NB4 (cell line): ENCODE measurements at regions not wholly inside any gene's neighbourhood (a gene's known extent, or its start where the extent isn't known, plus 50 kb on each side); places are given as distances from the start of the nearest gene placed in this dataset.

Experiments used
- DNase-seq: peaks from one replicate; pipeline ENCODE4 v3.0.0; 2010; ENCODE audit warnings: low read depth
- H3K4me3 ChIP-seq: one replicate; pipeline ENCODE4 v1.5.1; 2011; ENCODE audit warnings: mild to moderate bottlenecking, low read depth, low read length, moderate library complexity
- MYC ChIP-seq: IDR thresholded peaks from 2 replicates; pipeline ENCODE4 v1.6.1; 2011; ENCODE audit warnings: low read depth, low read length
- POLR2A ChIP-seq: IDR thresholded peaks from 2 replicates; pipeline ENCODE4 v1.6.1; 2011; ENCODE audit warnings: mild to moderate bottlenecking; ENCODE audit not compliant: insufficient read length; ENCODE audit errors: extremely low read depth
- TF ChIP-seq, protein P1 (sequence below): IDR thresholded peaks from 2 replicates; pipeline ENCODE4 v1.6.1; 2011; ENCODE audit warnings: low read depth, low read length
- TF ChIP-seq, protein P2 (sequence below): IDR thresholded peaks from one replicate; pipeline ENCODE4 v1.5.1; 2012; ENCODE audit warnings: low read depth, low read length

DNA sequence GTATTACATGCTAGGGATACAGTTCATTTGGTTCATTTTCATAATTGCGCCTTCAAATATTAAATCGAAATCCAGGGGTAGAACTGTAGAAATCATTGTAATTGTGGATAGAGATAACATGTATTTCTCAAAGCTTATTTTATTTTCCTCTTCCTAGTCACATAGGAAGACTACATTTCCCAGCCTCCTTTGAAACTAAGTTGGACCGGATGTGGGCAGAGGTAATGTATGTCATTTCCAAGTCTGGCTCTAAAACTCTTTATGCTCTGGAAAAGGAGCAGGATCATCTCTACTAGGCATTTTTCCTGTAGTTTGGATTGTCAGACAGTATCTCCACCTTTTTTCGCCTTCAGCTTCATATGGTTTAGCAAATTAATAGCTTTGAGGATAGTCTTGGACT, 70.1 kb upstream of the CRY1 start:
- DNase-seq, result no peak
- H3K4me3 ChIP-seq, result no peak overlapping the region
- TF ChIP-seq POLR2A (no peak), MYC (no peak)
- TF ChIP-seq, protein P1, sequence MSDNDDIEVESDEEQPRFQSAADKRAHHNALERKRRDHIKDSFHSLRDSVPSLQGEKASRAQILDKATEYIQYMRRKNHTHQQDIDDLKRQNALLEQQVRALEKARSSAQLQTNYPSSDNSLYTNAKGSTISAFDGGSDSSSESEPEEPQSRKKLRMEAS, result no peak
- TF ChIP-seq, protein P2, sequence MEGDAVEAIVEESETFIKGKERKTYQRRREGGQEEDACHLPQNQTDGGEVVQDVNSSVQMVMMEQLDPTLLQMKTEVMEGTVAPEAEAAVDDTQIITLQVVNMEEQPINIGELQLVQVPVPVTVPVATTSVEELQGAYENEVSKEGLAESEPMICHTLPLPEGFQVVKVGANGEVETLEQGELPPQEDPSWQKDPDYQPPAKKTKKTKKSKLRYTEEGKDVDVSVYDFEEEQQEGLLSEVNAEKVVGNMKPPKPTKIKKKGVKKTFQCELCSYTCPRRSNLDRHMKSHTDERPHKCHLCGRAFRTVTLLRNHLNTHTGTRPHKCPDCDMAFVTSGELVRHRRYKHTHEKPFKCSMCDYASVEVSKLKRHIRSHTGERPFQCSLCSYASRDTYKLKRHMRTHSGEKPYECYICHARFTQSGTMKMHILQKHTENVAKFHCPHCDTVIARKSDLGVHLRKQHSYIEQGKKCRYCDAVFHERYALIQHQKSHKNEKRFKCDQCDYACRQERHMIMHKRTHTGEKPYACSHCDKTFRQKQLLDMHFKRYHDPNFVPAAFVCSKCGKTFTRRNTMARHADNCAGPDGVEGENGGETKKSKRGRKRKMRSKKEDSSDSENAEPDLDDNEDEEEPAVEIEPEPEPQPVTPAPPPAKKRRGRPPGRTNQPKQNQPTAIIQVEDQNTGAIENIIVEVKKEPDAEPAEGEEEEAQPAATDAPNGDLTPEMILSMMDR, result no peak

DNA sequence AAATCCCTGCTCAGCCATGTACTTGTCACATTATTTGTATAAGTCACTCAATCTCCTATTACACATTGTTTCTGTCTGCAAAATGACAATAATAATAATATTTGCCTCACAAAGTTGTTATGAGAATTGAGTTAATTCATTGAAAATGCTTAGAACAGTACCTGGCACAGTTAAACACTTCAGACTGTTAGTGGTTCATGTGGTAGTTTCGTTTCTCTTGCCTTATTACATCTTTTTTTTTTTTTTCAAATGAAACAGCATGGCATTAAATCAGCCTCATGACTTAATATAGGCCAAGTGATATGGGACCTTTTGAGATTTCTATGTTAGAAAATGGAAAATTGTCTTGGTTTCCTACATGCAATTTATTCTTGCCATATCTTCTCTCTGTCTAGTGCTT, 71.0 kb upstream of the CRY1 start:
- H3K4me3 ChIP-seq, result no peak overlapping the region
- TF ChIP-seq, protein P1, result no peak
- TF ChIP-seq MYC (no peak), POLR2A (no peak)
- TF ChIP-seq, protein P2, result no peak
- no peak for DNase-seq

DNA sequence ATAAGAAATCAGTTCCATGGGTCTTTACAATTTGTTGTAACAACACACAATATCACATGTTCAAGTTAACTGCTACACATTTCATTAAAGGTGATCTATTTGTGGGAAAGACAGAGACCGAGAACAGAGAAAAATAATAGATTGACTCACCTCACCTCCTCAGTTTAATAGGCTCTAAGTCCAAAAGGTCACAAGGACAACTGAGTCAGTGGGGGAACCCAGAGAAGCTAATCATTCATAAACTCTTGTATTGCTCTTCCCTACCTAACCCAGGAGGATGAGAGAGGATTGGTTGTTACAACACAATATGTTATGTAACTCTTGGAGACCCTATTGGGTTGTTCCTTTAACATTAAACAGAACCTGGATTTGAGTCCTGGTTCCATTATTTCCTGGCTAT, 72.2 kb upstream of the CRY1 start:
- TF ChIP-seq, protein P1, result no peak
- TF ChIP-seq POLR2A (no peak), MYC (no peak)
- TF ChIP-seq, protein P2, result no peak
- DNase-seq, result no peak
- H3K4me3 ChIP-seq, result no peak overlapping the region

DNA sequence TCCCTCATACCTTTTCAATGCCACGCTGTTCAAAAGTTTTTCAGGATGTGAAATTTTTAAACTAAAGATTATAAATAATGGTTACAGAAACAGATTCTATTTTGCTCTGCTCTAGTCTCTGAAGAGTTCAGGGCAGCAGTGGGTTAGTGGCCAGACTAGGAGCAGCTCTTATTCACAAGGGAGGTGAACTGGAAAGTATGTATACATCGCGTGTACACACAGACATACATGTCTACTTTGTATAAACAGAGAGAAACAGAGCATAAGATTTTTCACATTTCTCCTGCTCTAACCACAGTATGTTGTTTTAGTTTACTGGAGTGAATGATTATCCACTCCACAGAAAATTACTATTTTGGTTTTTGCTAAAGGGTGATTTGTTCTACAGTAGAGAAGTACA, 74.4 kb upstream of the CRY1 start:
- DNase-seq, result no peak
- H3K4me3 ChIP-seq, result no peak overlapping the region
- TF ChIP-seq POLR2A (no peak), MYC (no peak)
- TF ChIP-seq, protein P1, result no peak

DNA sequence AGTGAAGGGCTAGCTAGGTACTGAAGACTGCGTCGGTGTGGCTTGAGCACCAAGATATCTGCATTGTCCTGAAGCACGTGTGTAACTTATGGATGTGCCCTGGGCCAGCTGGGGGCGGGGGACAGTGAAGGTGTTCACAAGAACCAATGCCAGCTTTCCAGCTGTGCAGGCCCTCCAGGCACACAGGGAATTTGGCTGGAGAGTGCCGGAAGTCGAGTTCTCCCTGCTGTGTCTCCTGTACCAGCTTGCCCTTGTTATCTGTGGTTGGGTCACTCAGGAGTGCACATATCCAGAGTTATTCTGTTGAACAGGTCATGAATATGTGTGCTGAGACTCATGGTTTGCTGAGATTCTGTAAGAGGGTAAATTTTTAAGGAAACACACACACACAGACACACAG, 75.9 kb upstream of the CRY1 start:
- TF ChIP-seq, protein P2, result no peak
- TF ChIP-seq POLR2A (no peak), MYC (no peak)
- TF ChIP-seq, protein P1, result no peak
- no peak for DNase-seq
- no peak overlapping the region for H3K4me3 ChIP-seq

DNA sequence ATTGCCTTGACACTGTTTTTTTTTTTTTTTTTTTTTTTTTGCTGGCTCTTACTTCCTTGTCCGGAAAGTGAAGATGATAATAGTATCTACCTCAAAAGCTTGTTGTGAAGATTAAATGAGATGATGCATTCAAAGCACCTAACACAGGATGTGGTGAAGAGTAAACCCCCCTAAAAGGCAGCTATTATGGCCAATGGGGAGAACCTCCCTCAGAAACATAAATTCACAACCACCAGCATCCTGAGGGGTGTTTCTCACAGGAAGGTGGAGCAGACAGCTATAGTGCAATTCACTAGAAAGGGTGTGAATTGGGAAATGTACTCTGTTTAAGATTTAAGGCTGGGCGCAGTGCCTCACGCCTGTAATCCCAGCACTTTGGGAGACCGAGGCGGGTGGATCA, 85.4 kb upstream of the CRY1 start:
- TF ChIP-seq, protein P1, result no peak
- no peak for TF ChIP-seq MYC
- TF ChIP-seq, protein P2, result no peak
- TF ChIP-seq POLR2A, result no peak
- DNase-seq, result no peak
- H3K4me3 ChIP-seq, result no peak overlapping the region
